ENCODE measurements at regions not wholly inside any gene's neighbourhood (a gene's known extent, or its start where the extent isn't known, plus 50 kb on each side); places are given as distances from the start of the nearest gene placed in this dataset.

GRCh38 chr5:89098199-89098756, 215.3 kb upstream of the MEF2C start:
- TF ChIP-seq POLR2A (IDR thresholded peaks at IDR 0.05; ENCODE audit: low read depth, low read length) (no peak), POLR2AphosphoS5 (IDR thresholded peaks at IDR 0.05; ENCODE audit: low read depth, low read length) (no peak), TAF1 (IDR thresholded peaks at IDR 0.05; ENCODE audit: borderline replicate concordance, low read depth, low read length) (no peak)

All from GM12892 (cell line).